ENCODE measurements at regions not wholly inside any gene's neighbourhood (a gene's known extent, or its start where the extent isn't known, plus 50 kb on each side); places are given as distances from the start of the nearest gene placed in this dataset.

DNA sequence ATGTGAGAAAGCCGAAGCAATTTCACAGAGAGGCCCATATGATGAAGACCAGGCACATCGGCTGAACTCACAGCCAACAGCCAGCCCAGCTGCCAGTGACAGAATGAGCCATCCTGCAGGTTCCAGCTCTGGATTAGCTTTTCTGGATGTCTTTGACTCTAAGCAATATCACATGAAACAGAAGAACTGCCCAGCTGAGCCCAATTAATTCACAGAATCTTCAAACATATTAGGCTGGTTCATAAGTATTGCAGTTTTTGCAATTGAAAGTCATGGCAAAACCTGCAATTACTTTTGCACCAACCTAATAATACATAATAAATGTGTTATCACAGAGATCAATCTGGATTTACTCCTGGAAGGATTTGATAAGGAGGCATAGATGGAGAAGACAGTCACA, 299.9 kb downstream of the RAB28 start:
- no peaks in the 10 kb centered on the region for H3K36me3 ChIP-seq (ENCODE audit: control insufficient read depth in 1 of 2, insufficient read depth in 2 of 2, low read length in 2 of 2)
- H3K4me1 ChIP-seq (ENCODE audit: control insufficient read depth in 1 of 2, insufficient read depth in 2 of 2, low read length in 2 of 2) = no peaks in the 10 kb centered on the region
- H3K9me3 ChIP-seq (ENCODE audit: control insufficient read depth in 1 of 2, insufficient read depth in 1 of 2, low read depth in 1 of 2, low read length in 2 of 2) = no peaks in the 10 kb centered on the region
- DNase-seq (ENCODE audit: low read depth, low spot score) (no peak), ATAC-seq (no peak)
- intact Hi-C loops (cut with micrococcal nuclease) = no loop called here
- H3K27me3 ChIP-seq (ENCODE audit: insufficient read depth, low read length) = no peaks in the 10 kb centered on the region
- H2AFZ ChIP-seq (ENCODE audit: low read depth, low read length, poor library complexity, severe bottlenecking) = no peak overlapping the region
- H3K27ac ChIP-seq (ENCODE audit: low read depth, low read length) = no peak overlapping the region
- no peak overlapping the region for H3K4me3 ChIP-seq (replicated peaks in 1 of 2; ENCODE audit: low read depth in 1 of 2, low read length in 2 of 2)
- no peak overlapping the region for H3K4me2 ChIP-seq (ENCODE audit: low read length)
- H3K79me2 ChIP-seq (ENCODE audit: insufficient read depth, low read length) = no peaks in the 10 kb centered on the region
- RAD21 ChIA-PET (ENCODE audit: low non-redundant PET in 1 of 2, low total read pairs in 2 of 2, uncharacterized antibody in 2 of 2, unreplicated experiment in 2 of 2) = no interaction called here
- POLR2A ChIA-PET = no interaction called here
- H4K20me1 ChIP-seq (ENCODE audit: insufficient read depth) = no peaks in the 10 kb centered on the region
- TF ChIP-seq CBX3 (IDR thresholded peaks at IDR 0.05; ENCODE audit: low read depth) (no peak), EGR1 (IDR thresholded peaks at IDR 0.05; ENCODE audit: low read depth) (no peak), CEBPB (IDR thresholded peaks at IDR 0.05; ENCODE audit: low read depth) (no peak), EZH2 (IDR thresholded peaks at IDR 0.05) (no peak), POLR2AphosphoS5 (IDR thresholded peaks at IDR 0.05; ENCODE audit: low read depth, low read length) (no peak), SIN3A (IDR thresholded peaks at IDR 0.05; ENCODE audit: low read depth) (no peak), RAD21 (IDR thresholded peaks at IDR 0.05; ENCODE audit: low read depth) (no peak), CTCF (IDR thresholded peaks at IDR 0.05 in 2 of 3, conservative IDR thresholded peaks at IDR 0.05 in 1 of 3; ENCODE audit: borderline replicate concordance in 1 of 3, insufficient read depth in 1 of 3, low read depth in 2 of 3, low read length in 2 of 3) (no peak), ZNF274 (IDR thresholded peaks at IDR 0.05; ENCODE audit: low read depth, low read length) (no peak), POLR2A (IDR thresholded peaks at IDR 0.05; ENCODE audit: borderline replicate concordance, extremely low read depth, insufficient read depth, insufficient read length) (no peak), FOSL1 (IDR thresholded peaks at IDR 0.05; ENCODE audit: low read depth) (no peak), ATF3 (IDR thresholded peaks at IDR 0.05) (no peak), SP1 (IDR thresholded peaks at IDR 0.05; ENCODE audit: low read depth) (no peak), EZH2phosphoT487 (IDR thresholded peaks at IDR 0.05; ENCODE audit: borderline replicate concordance) (no peak)
- TF ChIP-seq, protein P1, sequence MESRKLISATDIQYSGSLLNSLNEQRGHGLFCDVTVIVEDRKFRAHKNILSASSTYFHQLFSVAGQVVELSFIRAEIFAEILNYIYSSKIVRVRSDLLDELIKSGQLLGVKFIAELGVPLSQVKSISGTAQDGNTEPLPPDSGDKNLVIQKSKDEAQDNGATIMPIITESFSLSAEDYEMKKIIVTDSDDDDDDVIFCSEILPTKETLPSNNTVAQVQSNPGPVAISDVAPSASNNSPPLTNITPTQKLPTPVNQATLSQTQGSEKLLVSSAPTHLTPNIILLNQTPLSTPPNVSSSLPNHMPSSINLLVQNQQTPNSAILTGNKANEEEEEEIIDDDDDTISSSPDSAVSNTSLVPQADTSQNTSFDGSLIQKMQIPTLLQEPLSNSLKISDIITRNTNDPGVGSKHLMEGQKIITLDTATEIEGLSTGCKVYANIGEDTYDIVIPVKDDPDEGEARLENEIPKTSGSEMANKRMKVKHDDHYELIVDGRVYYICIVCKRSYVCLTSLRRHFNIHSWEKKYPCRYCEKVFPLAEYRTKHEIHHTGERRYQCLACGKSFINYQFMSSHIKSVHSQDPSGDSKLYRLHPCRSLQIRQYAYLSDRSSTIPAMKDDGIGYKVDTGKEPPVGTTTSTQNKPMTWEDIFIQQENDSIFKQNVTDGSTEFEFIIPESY (IDR thresholded peaks at IDR 0.05; ENCODE audit: extremely low read depth, insufficient replicate concordance, low read length) = no peak
- no TSS peak for BruUV-seq (replicated peaks)
- no peak overlapping the region for H3K9ac ChIP-seq (ENCODE audit: low read length)
- CTCF ChIA-PET = no interaction called here
- no peaks in the 10 kb centered on the region for H3K9me2 ChIP-seq (ENCODE audit: insufficient read depth)
